Thymus (tissue), 11 donors: ENCODE measurements at regions not wholly inside any gene's neighbourhood (a gene's known extent, or its start where the extent isn't known, plus 50 kb on each side); places are given as distances from the start of the nearest gene placed in this dataset.
"Not testable (repeated sequence)": the region's sequence is repeated elsewhere in the genome, so short reads cannot be mapped to it uniquely, and the experiment has no call there.

ENCODE experiments used
- DNase-seq, 9 donors: peaks; one replicate each; pipeline ENCODE4 v3.0.0-alpha.2; 2013; ENCODE audit warnings: low spot score in 9 of 9, low read depth in 6 of 9, missing footprints in 1 of 9
- H3K27ac ChIP-seq, 2 donors: one replicate each; pipeline ENCODE4 v1.5.1; 2013; ENCODE audit warnings: control low read depth in 1 of 2, low read depth in 1 of 2, low read length in 1 of 2, mild to moderate bottlenecking in 1 of 2, moderate library complexity in 1 of 2
- H3K27me3 ChIP-seq, 2 donors: one replicate each; pipeline ENCODE4 v1.5.1; 2013; ENCODE audit warnings: low read length in 1 of 2; ENCODE audit not compliant: control insufficient read depth in 2 of 2, insufficient read depth in 1 of 2
- H3K36me3 ChIP-seq, 2 donors: one replicate each; pipeline ENCODE4 v1.5.1; 2013; ENCODE audit warnings: low read length in 1 of 2, mild to moderate bottlenecking in 1 of 2, moderate library complexity in 1 of 2; ENCODE audit not compliant: control insufficient read depth in 2 of 2, insufficient read depth in 2 of 2
- H3K4me1 ChIP-seq, 2 donors: one replicate each; pipeline ENCODE4 v1.5.1; 2013; ENCODE audit warnings: low read length in 2 of 2; ENCODE audit not compliant: control insufficient read depth in 2 of 2, insufficient read depth in 2 of 2
- H3K4me3 ChIP-seq, 2 donors: one replicate each; pipeline ENCODE4 v1.5.1; 2013; ENCODE audit warnings: low read length in 2 of 2, control low read depth in 1 of 2, mild to moderate bottlenecking in 1 of 2
- H3K9me3 ChIP-seq, 2 donors: one replicate each; pipeline ENCODE4 v1.5.1; 2013; ENCODE audit warnings: low read length in 1 of 2, mild to moderate bottlenecking in 1 of 2; ENCODE audit not compliant: control insufficient read depth in 2 of 2, insufficient read depth in 1 of 2
- WGBS: extraction: QIAGEN DNeasy Blood & Tissue Kit; methylation state at CpG from one replicate; pipeline ENCODE4 v1.1.7; 2013; 5-methylcytosine and 5-hydroxymethylcytosine counted together
- donor health status: healthy.

- H3K36me3 ChIP-seq, result no peaks in the 10 kb centered on the region
- no peak overlapping the region for H3K27ac ChIP-seq
- H3K27me3 ChIP-seq, result no peaks in the 10 kb centered on the region
- 97% methylated on average over 2 of the region's 2 CpGs for WGBS
- H3K4me1 ChIP-seq, result no peaks in the 10 kb centered on the region
- H3K9me3 ChIP-seq, result no peaks in the 10 kb centered on the region
- DNase-seq, result no peak
- H3K4me3 ChIP-seq, result no peak overlapping the region
Measured at GRCh38 chr5:159807586-159807985, 108.7 kb upstream of the ADRA1B start.

GRCh38 chr5:159811712-159812111 lies 104.6 kb upstream of the ADRA1B start:
- 98% methylated on average over 2 of the region's 2 CpGs for whole genome bisulfite sequencing
- Histone ChIP-seq H3K9me3 (no peaks in the 10 kb centered on the region), H3K27ac (no peak overlapping the region), H3K4me3 (no peak overlapping the region), H3K36me3 (no peaks in the 10 kb centered on the region), H3K27me3 (no peaks in the 10 kb centered on the region), H3K4me1 (no peaks in the 10 kb centered on the region)
- no peak for DNase-seq

- not testable (repeated sequence) for H3K9me3 ChIP-seq, DNase-seq, H3K4me3 ChIP-seq, H3K36me3 ChIP-seq, H3K4me1 ChIP-seq, H3K27ac ChIP-seq, H3K27me3 ChIP-seq
- 97% methylated on average over 3 of the region's 3 CpGs for WGBS
Measured at GRCh38 chr5:159812759-159813158, 103.5 kb upstream of the ADRA1B start.

- no peak for DNase-seq
- Histone ChIP-seq H3K4me1 (no peaks in the 10 kb centered on the region), H3K4me3 (no peak overlapping the region), H3K27me3 (no peaks in the 10 kb centered on the region), H3K36me3 (no peaks in the 10 kb centered on the region), H3K27ac (no peak overlapping the region), H3K9me3 (no peaks in the 10 kb centered on the region)
- 82% methylated on average over 3 of the region's 3 CpGs for WGBS
Measured at GRCh38 chr5:159814222-159814621, 102.1 kb upstream of the ADRA1B start.

GRCh38 chr5:159814805-159815585 lies 101.3 kb upstream of the ADRA1B start:
- 77% methylated on average over 4 of the region's 4 CpGs for WGBS
- H3K4me3 ChIP-seq, result no peak overlapping the region
- H3K27ac ChIP-seq, result no peak overlapping the region
- no peaks in the 10 kb centered on the region for H3K27me3 ChIP-seq
- no peak for DNase-seq
- H3K4me1 ChIP-seq, result no peaks in the 10 kb centered on the region
- no peaks in the 10 kb centered on the region for H3K36me3 ChIP-seq
- no peaks in the 10 kb centered on the region for H3K9me3 ChIP-seq

GRCh38 chr5:159817262-159818029 lies 98.8 kb upstream of the ADRA1B start:
- Histone ChIP-seq H3K9me3 (no peaks in the 10 kb centered on the region), H3K4me1 (no peaks in the 10 kb centered on the region), H3K27ac (no peak overlapping the region), H3K36me3 (no peaks in the 10 kb centered on the region), H3K4me3 (no peak overlapping the region), H3K27me3 (no peaks in the 10 kb centered on the region)
- no peak for DNase-seq
- WGBS, result 93% methylated on average over 5 of the region's 5 CpGs

- H3K36me3 ChIP-seq, result no peaks in the 10 kb centered on the region
- WGBS, result 78% methylated on average over 9 of the region's 9 CpGs
- H3K27ac ChIP-seq, result no peak overlapping the region
- no peaks in the 10 kb centered on the region for H3K27me3 ChIP-seq
- DNase-seq, result no peak
- no peak overlapping the region for H3K4me3 ChIP-seq
- no peaks in the 10 kb centered on the region for H3K4me1 ChIP-seq
- no peaks in the 10 kb centered on the region for H3K9me3 ChIP-seq
Measured at GRCh38 chr5:159819591-159820411, 96.5 kb upstream of the ADRA1B start.

- Histone ChIP-seq H3K9me3 (no peaks in the 10 kb centered on the region), H3K36me3 (no peaks in the 10 kb centered on the region), H3K4me3 (no peak overlapping the region), H3K27ac (no peak overlapping the region), H3K27me3 (no peaks in the 10 kb centered on the region), H3K4me1 (no peaks in the 10 kb centered on the region)
- WGBS, result 95% methylated on average over 3 of the region's 3 CpGs
- DNase-seq, result no peak
Measured at GRCh38 chr5:159820692-159821091, 95.6 kb upstream of the ADRA1B start.

- no peaks in the 10 kb centered on the region for H3K4me1 ChIP-seq
- no peaks in the 10 kb centered on the region for H3K9me3 ChIP-seq
- no peak overlapping the region for H3K27ac ChIP-seq
- no peaks in the 10 kb centered on the region for H3K36me3 ChIP-seq
- H3K27me3 ChIP-seq, result no peaks in the 10 kb centered on the region
- WGBS, result 94% methylated on average over 9 of the region's 9 CpGs
- H3K4me3 ChIP-seq, result no peak overlapping the region
- no peak for DNase-seq
Measured at GRCh38 chr5:159821461-159821940, 94.8 kb upstream of the ADRA1B start.
